BLaER1 treated with 17β-estradiol and CSF1 and Interleukin-3, amounts not matched to agents 10 nM and 100 nM (cell line): ENCODE measurements at regions not wholly inside any gene's neighbourhood (a gene's known extent, or its start where the extent isn't known, plus 50 kb on each side); places are given as distances from the start of the nearest gene placed in this dataset.

Experiments used
- H3K27ac ChIP-seq, 11 experiments: shearing (Covaris generic); formaldehyde crosslinking; 2 replicates each; pipeline ENCODE4 v1.8.1; 2022
- H3K27me3 ChIP-seq, 11 experiments: shearing (Covaris generic); formaldehyde crosslinking; 2 replicates each; pipeline ENCODE4 v1.8.1; 2022
- H3K36me3 ChIP-seq, 11 experiments: shearing (Covaris generic); formaldehyde crosslinking; 2 replicates each; pipeline ENCODE4 v1.8.1; 2022
- H3K4me1 ChIP-seq, 10 experiments: shearing (Covaris generic); formaldehyde crosslinking; 2 replicates each; pipeline ENCODE4 v1.8.1; 2022
- H3K4me2 ChIP-seq, 11 experiments: shearing (Covaris generic); formaldehyde crosslinking; 2 replicates each; pipeline ENCODE4 v1.8.1; 2022
- H3K4me3 ChIP-seq, 10 experiments: shearing (Covaris generic); formaldehyde crosslinking; 2 replicates each; pipeline ENCODE4 v1.8.1; 2022
- H3K9ac ChIP-seq, 11 experiments: shearing (Covaris generic); formaldehyde crosslinking; 2 replicates each; pipeline ENCODE4 v1.8.1; 2022
- H3K9me3 ChIP-seq, 11 experiments: shearing (Covaris generic); formaldehyde crosslinking; replicated peaks in 1 of 11; 2 replicates each; pipeline ENCODE4 v1.8.1; 2022
- H4K20me1 ChIP-seq, 11 experiments: shearing (Covaris generic); formaldehyde crosslinking; 2 replicates each; pipeline ENCODE4 v1.8.1; 2022
- Cebpa-rat ChIP-seq, 11 experiments: shearing (Covaris generic); IDR thresholded peaks; 2 replicates each; pipeline ENCODE4 v1.8.1; 2022

DNA sequence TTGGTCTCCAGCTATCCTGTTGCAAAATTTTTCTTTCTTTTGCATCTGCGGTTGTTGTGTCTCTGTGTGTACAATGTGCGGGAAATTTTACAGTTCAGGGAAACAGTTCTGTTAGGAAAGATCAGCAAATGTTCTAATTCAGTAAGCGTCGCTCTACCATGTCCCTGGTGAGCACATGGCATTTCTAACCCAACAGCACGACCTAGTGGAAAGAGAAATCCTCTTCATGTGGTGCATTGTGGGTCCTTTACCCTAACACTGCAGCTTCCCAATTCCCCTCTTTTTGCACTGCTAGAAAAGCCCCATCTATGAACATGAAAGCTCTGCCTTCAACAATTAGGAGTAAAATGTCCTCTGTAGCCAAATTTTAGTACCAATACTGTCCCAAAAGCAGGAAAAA is 974.2 kb upstream of the CDH9 start:
- peaks cover 37 to 55% (median 52%) of the 10 kb centered on the region in 11 experiments for H3K9me3 ChIP-seq

DNA sequence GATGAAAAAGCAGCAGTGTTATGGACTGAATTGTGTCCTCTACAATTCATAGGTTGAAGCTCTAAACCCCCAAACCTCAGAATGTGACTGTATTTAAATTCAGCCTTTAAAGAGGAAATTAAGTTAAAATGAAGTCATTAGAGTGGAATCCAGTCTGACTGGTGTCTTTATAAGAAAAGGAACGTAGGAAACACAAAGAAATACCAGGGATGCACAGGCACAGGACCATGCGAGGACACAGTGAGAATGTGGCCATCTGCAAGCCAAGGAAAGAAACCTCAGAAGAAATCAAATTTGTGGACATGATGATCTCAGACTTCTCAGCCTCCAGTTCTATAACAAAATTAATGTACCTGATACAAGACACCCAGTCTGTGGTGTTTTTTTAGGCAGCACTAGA is 971.2 kb upstream of the CDH9 start:
- Histone ChIP-seq H3K4me2 (no peak overlapping the region), H3K27me3 (no peaks in the 10 kb centered on the region), H4K20me1 (no peaks in the 10 kb centered on the region), H3K36me3 (no peaks in the 10 kb centered on the region), H3K4me3 (no peak overlapping the region), H3K4me1 (no peaks in the 10 kb centered on the region), H3K9me3 (peaks cover 34 to 37% (median 36%) of the 10 kb centered on the region in 11 experiments), H3K9ac (no peak overlapping the region), H3K27ac (no peak overlapping the region)
- TF ChIP-seq Cebpa-rat (IDR thresholded peaks at IDR 0.05): no peak

More for the DNA sequence above, 974.2 kb upstream of the CDH9 start:
- no peak overlapping the region for H3K9ac ChIP-seq
- TF ChIP-seq Cebpa-rat (IDR thresholded peaks at IDR 0.05): no peak
- H3K27ac ChIP-seq: no peak overlapping the region
- no peaks in the 10 kb centered on the region for H3K4me1 ChIP-seq
- no peaks in the 10 kb centered on the region for H3K36me3 ChIP-seq
- no peaks in the 10 kb centered on the region for H4K20me1 ChIP-seq
- H3K27me3 ChIP-seq: no peaks in the 10 kb centered on the region
- H3K4me3 ChIP-seq: no peak overlapping the region
- no peak overlapping the region for H3K4me2 ChIP-seq

DNA sequence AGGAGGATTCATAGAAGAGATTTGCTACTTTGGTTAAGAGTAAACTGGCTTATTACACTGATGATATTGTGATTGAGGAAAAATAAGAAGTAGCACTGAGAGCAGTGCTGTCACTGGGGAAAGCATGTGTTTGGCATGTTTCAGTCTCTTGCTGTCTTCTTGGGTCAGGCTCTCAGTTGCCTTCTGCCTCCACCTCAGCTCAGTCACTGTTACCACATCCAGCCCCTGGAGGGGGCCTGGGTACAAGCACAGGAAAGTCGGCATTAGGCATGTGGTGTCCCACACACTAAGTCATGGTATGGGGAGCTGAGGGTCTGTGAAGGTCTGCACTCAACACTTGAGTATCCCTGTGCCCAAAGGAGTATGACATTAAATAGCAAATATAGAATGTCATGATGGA is 958.3 kb upstream of the CDH9 start:
- Histone ChIP-seq H3K4me3 (no peak overlapping the region), H3K4me2 (no peak overlapping the region), H3K9ac (no peak overlapping the region), H3K27ac (no peak overlapping the region), H3K9me3 (peaks cover 0 to 5% (median 0%) of the 10 kb centered on the region in 11 experiments; a peak in 3 of 22 replicates), H3K4me1 (0 out of 20 replicates have a peak, but pooled peaks cover 0 to 7% (median 0%) of the 10 kb centered on the region in 10 experiments), H3K27me3 (no peaks in the 10 kb centered on the region), H3K36me3 (no peaks in the 10 kb centered on the region), H4K20me1 (no peaks in the 10 kb centered on the region)
- TF ChIP-seq Cebpa-rat (IDR thresholded peaks at IDR 0.05): no peak

DNA sequence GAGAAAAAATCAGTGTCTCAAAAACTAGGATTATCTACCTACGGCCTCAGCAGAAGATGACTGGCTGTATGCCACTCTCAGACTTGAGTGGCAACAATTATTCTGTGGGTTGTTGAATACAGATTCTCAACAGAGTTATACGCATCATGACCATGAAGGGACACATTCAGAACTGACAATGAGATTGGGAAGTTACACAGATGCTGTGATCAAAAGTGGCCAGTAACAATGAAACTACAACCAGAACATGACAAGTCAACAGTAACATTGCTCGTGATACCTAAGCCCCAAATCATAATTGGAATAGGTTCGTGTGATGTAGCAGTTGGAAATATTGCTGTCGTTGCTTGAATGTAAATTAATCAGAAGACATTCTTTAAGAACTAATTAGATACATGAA is 957.5 kb upstream of the CDH9 start:
- Histone ChIP-seq H3K9ac (no peak overlapping the region), H4K20me1 (no peaks in the 10 kb centered on the region), H3K36me3 (no peaks in the 10 kb centered on the region), H3K27me3 (no peaks in the 10 kb centered on the region), H3K4me1 (0 out of 20 replicates have a peak, but pooled peaks cover 0 to 7% (median 0%) of the 10 kb centered on the region in 10 experiments), H3K4me2 (no peak overlapping the region), H3K4me3 (no peak overlapping the region), H3K9me3 (no peaks in the 10 kb centered on the region), H3K27ac (no peak overlapping the region)
- TF ChIP-seq Cebpa-rat (IDR thresholded peaks at IDR 0.05): no peak

DNA sequence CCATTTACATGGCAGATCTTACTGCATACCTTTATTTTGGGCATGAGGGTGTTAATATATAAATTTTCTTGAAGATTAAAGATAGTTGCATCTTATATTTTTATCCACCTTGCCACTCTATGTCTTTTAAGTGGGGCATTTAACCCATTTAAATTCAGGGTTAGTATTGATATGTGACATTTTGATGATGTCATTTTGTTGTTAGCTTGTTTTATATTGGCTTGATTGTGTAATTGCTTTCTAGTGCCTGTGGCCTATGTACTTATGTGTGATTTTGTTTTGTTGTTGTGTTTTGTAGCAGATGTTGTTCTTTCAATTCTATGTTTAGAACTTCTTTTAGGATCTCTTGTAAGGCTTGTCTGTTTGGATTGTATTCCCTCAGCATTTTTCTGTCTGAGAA is 939.9 kb upstream of the CDH9 start:
- H3K9me3 ChIP-seq: peaks cover 0 to 5% (median 0%) of the 10 kb centered on the region in 11 experiments; a peak in 1 of 22 replicates
- no peak overlapping the region for H3K9ac ChIP-seq
- H3K27ac ChIP-seq: no peak overlapping the region
- H3K4me1 ChIP-seq: no peaks in the 10 kb centered on the region
- no peak for TF ChIP-seq Cebpa-rat (IDR thresholded peaks at IDR 0.05)
- H4K20me1 ChIP-seq: no peaks in the 10 kb centered on the region
- H3K4me3 ChIP-seq: no peak overlapping the region
- H3K27me3 ChIP-seq: no peaks in the 10 kb centered on the region
- no peak overlapping the region for H3K4me2 ChIP-seq
- no peaks in the 10 kb centered on the region for H3K36me3 ChIP-seq

DNA sequence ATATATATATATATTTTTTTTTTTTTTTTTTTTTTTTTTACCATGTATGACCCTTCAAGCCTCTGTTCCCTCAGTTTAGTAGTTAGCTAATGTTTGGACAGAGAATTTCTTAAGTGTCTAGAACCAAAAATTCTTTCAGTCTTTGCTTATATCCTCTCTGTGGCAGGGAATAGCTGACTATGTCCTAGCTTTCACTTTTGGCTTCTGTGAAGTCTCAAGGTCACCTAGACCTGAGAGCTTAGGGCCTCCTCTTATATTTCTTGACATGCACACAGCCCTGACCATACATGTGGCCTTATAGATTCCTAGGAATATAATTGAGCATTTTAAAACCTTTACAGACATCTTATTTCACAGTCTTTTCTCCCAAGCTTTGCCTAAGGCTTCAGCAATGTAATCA is 930.8 kb upstream of the CDH9 start:
- Histone ChIP-seq H3K27ac (no peak overlapping the region; a peak in 1 of 22 replicates), H3K36me3 (no peaks in the 10 kb centered on the region), H3K4me1 (peaks cover 0 to 2% (median 0%) of the 10 kb centered on the region in 10 experiments; a peak in 2 of 20 replicates), H4K20me1 (no peaks in the 10 kb centered on the region), H3K4me3 (no peak overlapping the region), H3K9me3 (peaks cover 9 to 29% (median 21%) of the 10 kb centered on the region in 11 experiments; a peak in 21 of 22 replicates), H3K9ac (no peak overlapping the region), H3K27me3 (no peaks in the 10 kb centered on the region), H3K4me2 (no peak overlapping the region)
- no peak for TF ChIP-seq Cebpa-rat (IDR thresholded peaks at IDR 0.05)

DNA sequence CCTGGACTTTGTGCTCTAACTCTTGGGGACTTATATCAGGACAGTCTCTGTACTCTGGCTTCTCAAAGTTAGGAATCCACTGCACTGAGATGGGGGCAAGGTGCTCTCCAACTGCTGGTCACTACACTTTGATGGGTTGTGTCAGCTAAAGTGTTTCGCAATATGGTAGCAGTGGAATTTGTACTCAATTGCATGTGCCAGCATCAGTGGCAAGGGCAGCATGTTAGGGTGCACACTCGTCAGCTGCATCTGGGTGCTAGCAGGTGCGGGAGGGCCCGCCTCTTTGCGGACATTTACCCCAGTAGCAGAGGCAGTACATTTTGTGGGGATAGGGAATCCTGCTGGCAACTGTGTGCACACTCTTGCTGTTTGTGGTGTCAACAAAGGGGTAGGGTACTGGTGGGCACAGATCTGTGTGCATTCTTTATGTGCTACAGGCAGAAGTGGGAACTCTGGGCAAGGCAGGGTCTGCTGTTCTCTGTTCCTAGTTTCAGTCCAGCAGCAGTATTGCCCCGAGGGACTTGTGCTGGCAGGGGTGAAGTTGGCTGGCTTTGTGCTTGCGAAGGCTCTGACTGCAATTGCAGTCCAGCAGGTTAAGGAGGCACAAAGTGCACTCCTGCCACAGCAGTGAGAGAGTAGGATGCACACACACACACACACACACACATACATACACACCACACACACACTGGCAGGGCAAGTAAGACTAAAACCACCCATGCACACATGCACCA is 924.8 kb upstream of the CDH9 start:
- Histone ChIP-seq H4K20me1 (no peaks in the 10 kb centered on the region), H3K9ac (peak overlapping the region in 3 of 11 experiments; percentile 28 to 59 (median 47); a peak in 3 of 22 replicates), H3K4me3 (no peak overlapping the region), H3K27me3 (no peaks in the 10 kb centered on the region), H3K4me1 (peaks cover 0 to 42% (median 24%) of the 10 kb centered on the region in 10 experiments; a peak in 15 of 20 replicates), H3K36me3 (no peaks in the 10 kb centered on the region), H3K27ac (peak overlapping the region in 8 of 11 experiments; percentile 31 to 77 (median 64); a peak in 13 of 22 replicates), H3K9me3 (peaks cover 10 to 48% (median 27%) of the 10 kb centered on the region in 11 experiments; a peak in 21 of 22 replicates), H3K4me2 (peak overlapping the region in 8 of 11 experiments; percentile 27 to 82 (median 56); a peak in 16 of 22 replicates)
- peak in 8 of 11 experiments; percentile 30 to 88 (median 67); a peak in 13 of 22 replicates for TF ChIP-seq Cebpa-rat (IDR thresholded peaks at IDR 0.05)

DNA sequence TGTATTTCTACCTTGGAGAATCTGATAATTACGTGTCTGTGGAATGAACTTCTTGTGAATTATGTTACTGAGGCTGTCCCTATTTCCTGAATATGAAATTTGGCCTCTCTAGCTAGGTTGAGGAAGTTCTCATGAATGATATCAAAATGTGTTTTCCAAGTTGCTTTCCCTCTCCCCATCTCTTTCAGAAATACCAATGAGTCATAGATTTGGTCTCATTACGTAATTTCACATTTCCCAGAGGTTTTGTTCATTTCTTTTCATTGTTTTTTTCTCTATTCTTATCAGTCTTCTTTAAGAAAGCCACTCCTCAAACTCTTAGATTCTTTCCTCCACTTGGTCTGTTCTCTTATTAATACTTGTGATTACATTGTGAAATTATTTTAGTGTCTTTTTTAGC is 923.8 kb upstream of the CDH9 start:
- Histone ChIP-seq H3K27me3 (no peaks in the 10 kb centered on the region), H3K4me3 (peak overlapping the region in 1 of 10 experiments; percentile 27; a peak in 1 of 20 replicates), H3K27ac (peak overlapping the region in 8 of 11 experiments; percentile 31 to 77 (median 64); a peak in 14 of 22 replicates), H3K9ac (peak overlapping the region in 3 of 11 experiments; percentile 47 to 59 (median 48); a peak in 4 of 22 replicates), H3K9me3 (peaks cover 10 to 48% (median 27%) of the 10 kb centered on the region in 11 experiments; a peak in 21 of 22 replicates), H3K4me2 (peak overlapping the region in 8 of 11 experiments; percentile 2 to 82 (median 56); a peak in 14 of 22 replicates), H3K4me1 (peaks cover 0 to 44% (median 24%) of the 10 kb centered on the region in 10 experiments; a peak in 15 of 20 replicates), H3K36me3 (no peaks in the 10 kb centered on the region), H4K20me1 (no peaks in the 10 kb centered on the region)
- 0 out of 22 replicates have a peak, but pooled peaks of 1 of the 11 experiments have one; percentile 15 for TF ChIP-seq Cebpa-rat (IDR thresholded peaks at IDR 0.05)

DNA sequence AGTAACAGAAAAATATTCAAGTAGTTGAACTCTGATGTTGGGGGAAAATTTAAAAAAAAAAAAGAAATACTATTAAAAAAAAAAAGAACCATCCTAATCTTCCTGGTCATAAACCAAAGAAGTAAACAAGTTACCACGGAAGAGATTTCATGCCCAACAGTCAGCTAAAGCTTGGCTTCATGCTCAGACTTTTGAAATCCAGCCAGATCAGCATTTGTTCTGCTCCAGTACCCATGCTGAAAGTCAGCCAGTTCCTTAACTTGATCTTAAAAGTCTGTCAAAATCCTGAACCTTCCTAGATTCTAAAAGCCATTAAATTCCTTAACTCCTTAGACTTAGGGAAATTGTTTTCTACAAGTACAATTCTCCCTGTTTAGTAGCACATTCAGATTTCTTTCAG is 908.7 kb upstream of the CDH9 start:
- Histone ChIP-seq H3K27me3 (no peaks in the 10 kb centered on the region), H3K9ac (peak overlapping the region in 1 of 11 experiments; percentile 11; a peak in 1 of 22 replicates), H3K4me2 (peak overlapping the region in 8 of 11 experiments; percentile 10 to 66 (median 29); a peak in 10 of 22 replicates), H3K36me3 (no peaks in the 10 kb centered on the region), H3K4me3 (no peak overlapping the region), H3K4me1 (peaks cover 0 to 21% (median 8%) of the 10 kb centered on the region in 10 experiments; a peak in 11 of 20 replicates), H3K27ac (peak overlapping the region in 6 of 11 experiments; percentile 13 to 67 (median 56); a peak in 9 of 22 replicates), H3K9me3 (no peaks in the 10 kb centered on the region), H4K20me1 (no peaks in the 10 kb centered on the region)
- TF ChIP-seq Cebpa-rat (IDR thresholded peaks at IDR 0.05): no peak
